MM.1S (cell line): ENCODE measurements at regions not wholly inside any gene's neighbourhood (a gene's known extent, or its start where the extent isn't known, plus 50 kb on each side); places are given as distances from the start of the nearest gene placed in this dataset.

Experiments used
- DNase-seq: peaks from one replicate; pipeline ENCODE4 v3.0.0-alpha.2; 2015
- H2AFZ ChIP-seq: fragments of 300-600 bp; sonication (generic); 2 replicates; pipeline ENCODE4 v1.6.0; 2016; ENCODE audit warnings: antibody characterized with exemption, low read length
- H3F3A ChIP-seq: fragments of 300-600 bp; sonication (generic); 2 replicates; pipeline ENCODE4 v1.6.1; 2016; ENCODE audit warnings: mild to moderate bottlenecking, antibody characterized with exemption, low read length, moderate library complexity, mixed read lengths; ENCODE audit not compliant: insufficient read depth
- H3K27ac ChIP-seq: fragments of 300-600 bp; sonication (generic); 2 replicates; pipeline ENCODE4 v1.5.1; 2016; ENCODE audit warnings: mild to moderate bottlenecking, low read length
- H3K27me3 ChIP-seq: fragments of 300-600 bp; sonication (generic); replicated peaks from 2 replicates; pipeline ENCODE4 v1.6.0; 2016; ENCODE audit warnings: low read length; ENCODE audit not compliant: insufficient read depth
- H3K36me3 ChIP-seq: fragments of 300-600 bp; sonication (generic); replicated peaks from 2 replicates; pipeline ENCODE4 v1.6.1; 2016; ENCODE audit warnings: mild to moderate bottlenecking, low read length, mixed read lengths; ENCODE audit not compliant: insufficient read depth
- H3K4me1 ChIP-seq: fragments of 300-600 bp; sonication (generic); 2 replicates; pipeline ENCODE4 v1.6.1; 2016; ENCODE audit warnings: low read length, mixed read lengths
- H3K4me2 ChIP-seq: fragments of 300-600 bp; sonication (generic); 2 replicates; pipeline ENCODE4 v1.6.0; 2016; ENCODE audit warnings: low read depth, low read length
- H3K4me3 ChIP-seq: fragments of 300-600 bp; sonication (generic); 2 replicates; pipeline ENCODE4 v1.5.1; 2016; ENCODE audit warnings: low read length, mixed read lengths
- H3K79me2 ChIP-seq: fragments of 300-600 bp; sonication (generic); 2 replicates; pipeline ENCODE4 v1.6.1; 2016; ENCODE audit warnings: mixed run types, low read length, mixed read lengths
- H3K9ac ChIP-seq: fragments of 300-600 bp; sonication (generic); 2 replicates; pipeline ENCODE4 v1.6.1; 2016; ENCODE audit warnings: low read length, mixed read lengths
- H3K9me2 ChIP-seq: fragments of 300-600 bp; sonication (generic); replicated peaks from 2 replicates; pipeline ENCODE4 v1.6.1; 2016; ENCODE audit warnings: mild to moderate bottlenecking, low read length, mixed read lengths; ENCODE audit not compliant: insufficient read depth
- H3K9me3 ChIP-seq: fragments of 300-600 bp; sonication (generic); replicated peaks from 2 replicates; pipeline ENCODE4 v1.6.1; 2016; ENCODE audit warnings: mild to moderate bottlenecking, low read length, mixed read lengths; ENCODE audit not compliant: insufficient read depth
- H4K20me1 ChIP-seq: fragments of 300-600 bp; sonication (generic); 2 replicates; pipeline ENCODE4 v1.6.1; 2016; ENCODE audit warnings: mild to moderate bottlenecking, low read length, moderate library complexity, mixed read lengths; ENCODE audit not compliant: insufficient read depth
- CTCF ChIP-seq: fragments of 300-600 bp; sonication (generic); IDR thresholded peaks from 2 replicates; pipeline ENCODE4 v1.5.1; 2016; ENCODE audit warnings: antibody characterized with exemption, low read length, mixed read lengths
- EZH2 ChIP-seq: fragments of 300-600 bp; sonication (generic); optimal IDR thresholded peaks from 2 replicates; pipeline ENCODE3; 2017; ENCODE audit warnings: low read depth, mild to moderate bottlenecking, antibody characterized with exemption, low read length, mixed read lengths
- EZH2phosphoT487 ChIP-seq: fragments of 300-600 bp; sonication (generic); IDR thresholded peaks from 2 replicates; pipeline ENCODE4 v1.6.1; 2018; ENCODE audit warnings: antibody characterized with exemption, low read length

- no peak for DNase-seq
- Histone ChIP-seq H3K27me3 (no peaks in the 10 kb centered on the region), H3K9me3 (no peaks in the 10 kb centered on the region), H3F3A (no peaks in the 10 kb centered on the region), H2AFZ (no peak overlapping the region), H3K4me3 (no peak overlapping the region), H3K9me2 (no peaks in the 10 kb centered on the region), H3K27ac (no peak overlapping the region), H3K4me2 (no peak overlapping the region), H3K9ac (no peak overlapping the region), H3K79me2 (no peaks in the 10 kb centered on the region), H3K36me3 (no peaks in the 10 kb centered on the region), H4K20me1 (no peaks in the 10 kb centered on the region), H3K4me1 (no peaks in the 10 kb centered on the region)
- TF ChIP-seq EZH2phosphoT487 (no peak), EZH2 (no peak), CTCF (no peak)
These were observed 167.6 kb upstream of the DKK2 start for GRCh38 chr4:107203733-107204132.

- TF ChIP-seq EZH2 (no peak), EZH2phosphoT487 (no peak), CTCF (no peak)
- no peaks in the 10 kb centered on the region for H3K9me3 ChIP-seq
- no peaks in the 10 kb centered on the region for H4K20me1 ChIP-seq
- no peak overlapping the region for H3K9ac ChIP-seq
- H3K27me3 ChIP-seq: no peaks in the 10 kb centered on the region
- DNase-seq: no peak
- no peaks in the 10 kb centered on the region for H3F3A ChIP-seq
- H3K79me2 ChIP-seq: no peaks in the 10 kb centered on the region
- H3K4me1 ChIP-seq: no peaks in the 10 kb centered on the region
- H3K9me2 ChIP-seq: no peaks in the 10 kb centered on the region
- no peak overlapping the region for H3K27ac ChIP-seq
- H3K36me3 ChIP-seq: no peaks in the 10 kb centered on the region
- H3K4me3 ChIP-seq: no peak overlapping the region
- no peak overlapping the region for H2AFZ ChIP-seq
- H3K4me2 ChIP-seq: no peak overlapping the region
These were observed 166.6 kb upstream of the DKK2 start for GRCh38 chr4:107202744-107203143.

- Histone ChIP-seq H3K4me2 (no peak overlapping the region), H3K4me1 (no peaks in the 10 kb centered on the region), H3K27ac (no peak overlapping the region), H3K36me3 (no peaks in the 10 kb centered on the region), H3K27me3 (no peaks in the 10 kb centered on the region), H3F3A (no peaks in the 10 kb centered on the region), H3K9me2 (no peaks in the 10 kb centered on the region), H4K20me1 (no peaks in the 10 kb centered on the region), H3K79me2 (no peaks in the 10 kb centered on the region), H3K4me3 (no peak overlapping the region), H3K9me3 (no peaks in the 10 kb centered on the region), H2AFZ (no peak overlapping the region), H3K9ac (no peak overlapping the region)
- no peak for TF ChIP-seq EZH2phosphoT487
- no peak for TF ChIP-seq CTCF
- no peak for TF ChIP-seq EZH2
- no peak for DNase-seq
These were observed 161.0 kb upstream of the DKK2 start for GRCh38 chr4:107197121-107197520.
